Smooth muscle cell (in vitro differentiated cells): ENCODE measurements at regions not wholly inside any gene's neighbourhood (a gene's known extent, or its start where the extent isn't known, plus 50 kb on each side); places are given as distances from the start of the nearest gene placed in this dataset.

Source experiments
- DNase-seq: peaks from one replicate; lab custom pipeline; 2025; ENCODE audit not compliant: unreplicated experiment; lab: John Stamatoyannopoulos, UW
- H2AFZ ChIP-seq: fragments of 200-600 bp; sonication (generic); 2 replicates; pipeline ENCODE4 v1.6.0; 2016; ENCODE audit warnings: antibody characterized with exemption, low read depth, mild to moderate bottlenecking
- H3F3A ChIP-seq: fragments of 200-600 bp; sonication (generic); 2 replicates; pipeline ENCODE4 v1.6.0; 2017; ENCODE audit warnings: antibody characterized with exemption, low read depth
- H3K27ac ChIP-seq: fragments of 200-600 bp; sonication (generic); 2 replicates; pipeline ENCODE4 v1.5.1; 2016; ENCODE audit warnings: low read depth, mild to moderate bottlenecking
- H3K27me3 ChIP-seq: fragments of 200-600 bp; sonication (generic); 2 replicates; pipeline ENCODE4 v1.6.1; 2016; ENCODE audit warnings: low read depth, mild to moderate bottlenecking
- H3K36me3 ChIP-seq: fragments of 200-600 bp; sonication (generic); 2 replicates; pipeline ENCODE4 v1.5.1; 2016; ENCODE audit warnings: low read depth
- H3K4me1 ChIP-seq: fragments of 200-600 bp; sonication (generic); 2 replicates; pipeline ENCODE4 v1.5.1; 2016; ENCODE audit warnings: low read depth
- H3K4me2 ChIP-seq: fragments of 200-600 bp; sonication (generic); 2 replicates; pipeline ENCODE4 v1.6.0; 2016; ENCODE audit warnings: mild to moderate bottlenecking
- H3K4me3 ChIP-seq: fragments of 200-600 bp; sonication (generic); 2 replicates; pipeline ENCODE4 v1.5.1; 2016; ENCODE audit warnings: mild to moderate bottlenecking
- H3K79me2 ChIP-seq: fragments of 200-600 bp; sonication (generic); 2 replicates; pipeline ENCODE4 v1.6.0; 2016; ENCODE audit warnings: low read depth, mild to moderate bottlenecking
- H3K9ac ChIP-seq: fragments of 200-600 bp; sonication (generic); 2 replicates; pipeline ENCODE4 v1.6.0; 2016; ENCODE audit warnings: low read depth
- H3K9me3 ChIP-seq: fragments of 200-600 bp; sonication (generic); replicated peaks from 2 replicates; pipeline ENCODE4 v1.5.1; 2016; ENCODE audit warnings: low read depth
- H4K20me1 ChIP-seq: fragments of 200-600 bp; sonication (generic); 2 replicates; pipeline ENCODE4 v1.6.0; 2016; ENCODE audit warnings: low read depth
- WGBS: methylation state at CpG from one replicate; pipeline ENCODE4 v1.1.7; 2016; ENCODE audit warnings: low lambda C conversion rate; 5-methylcytosine and 5-hydroxymethylcytosine counted together
- TF ChIP-seq, protein P1 (sequence below): fragments of 200-600 bp; sonication (generic); IDR thresholded peaks from 2 replicates; pipeline ENCODE4 v1.5.1; 2017; ENCODE audit warnings: borderline replicate concordance, mild to moderate bottlenecking, antibody characterized with exemption; ENCODE audit not compliant: insufficient read depth, poor library complexity, severe bottlenecking

DNA sequence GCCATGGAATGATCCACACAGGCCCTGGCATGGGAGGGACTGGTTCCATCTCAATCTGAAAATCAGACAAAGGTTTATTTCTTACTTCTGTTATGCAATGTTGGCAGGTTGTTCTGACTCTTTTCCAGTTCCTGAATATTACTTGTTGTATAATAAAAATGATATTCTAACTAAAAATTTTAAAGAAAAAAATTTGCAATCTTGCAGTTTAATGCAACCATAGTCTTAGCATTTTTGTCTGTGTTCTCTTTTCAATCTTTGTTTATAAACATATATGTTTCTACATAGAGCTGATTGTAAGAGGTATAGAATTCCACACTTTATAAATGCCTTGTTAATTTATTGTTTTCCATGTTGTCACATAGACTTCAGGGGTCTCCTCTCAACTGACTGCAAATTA lies 143.4 kb downstream of the RPIA start:
- Histone ChIP-seq H2AFZ (no peak overlapping the region), H3K4me3 (no peak overlapping the region), H3K4me1 (no peaks in the 10 kb centered on the region), H3K36me3 (no peaks in the 10 kb centered on the region), H3K9ac (no peak overlapping the region), H3K27me3 (no peaks in the 10 kb centered on the region), H3K79me2 (no peaks in the 10 kb centered on the region), H3K27ac (no peak overlapping the region), H3K9me3 (peaks cover 21% of the 10 kb centered on the region), H3F3A (no peaks in the 10 kb centered on the region), H4K20me1 (no peaks in the 10 kb centered on the region), H3K4me2 (no peak overlapping the region)
- no peak for DNase-seq
- TF ChIP-seq, protein P1, sequence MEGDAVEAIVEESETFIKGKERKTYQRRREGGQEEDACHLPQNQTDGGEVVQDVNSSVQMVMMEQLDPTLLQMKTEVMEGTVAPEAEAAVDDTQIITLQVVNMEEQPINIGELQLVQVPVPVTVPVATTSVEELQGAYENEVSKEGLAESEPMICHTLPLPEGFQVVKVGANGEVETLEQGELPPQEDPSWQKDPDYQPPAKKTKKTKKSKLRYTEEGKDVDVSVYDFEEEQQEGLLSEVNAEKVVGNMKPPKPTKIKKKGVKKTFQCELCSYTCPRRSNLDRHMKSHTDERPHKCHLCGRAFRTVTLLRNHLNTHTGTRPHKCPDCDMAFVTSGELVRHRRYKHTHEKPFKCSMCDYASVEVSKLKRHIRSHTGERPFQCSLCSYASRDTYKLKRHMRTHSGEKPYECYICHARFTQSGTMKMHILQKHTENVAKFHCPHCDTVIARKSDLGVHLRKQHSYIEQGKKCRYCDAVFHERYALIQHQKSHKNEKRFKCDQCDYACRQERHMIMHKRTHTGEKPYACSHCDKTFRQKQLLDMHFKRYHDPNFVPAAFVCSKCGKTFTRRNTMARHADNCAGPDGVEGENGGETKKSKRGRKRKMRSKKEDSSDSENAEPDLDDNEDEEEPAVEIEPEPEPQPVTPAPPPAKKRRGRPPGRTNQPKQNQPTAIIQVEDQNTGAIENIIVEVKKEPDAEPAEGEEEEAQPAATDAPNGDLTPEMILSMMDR: no peak

- WGBS: 54% methylated on average over 2 of the region's 2 CpGs
- Histone ChIP-seq H2AFZ (no peak overlapping the region), H3K4me2 (no peak overlapping the region), H3F3A (no peaks in the 10 kb centered on the region), H4K20me1 (no peaks in the 10 kb centered on the region), H3K9me3 (peaks cover 16% of the 10 kb centered on the region), H3K79me2 (no peaks in the 10 kb centered on the region), H3K27me3 (no peaks in the 10 kb centered on the region), H3K4me3 (no peak overlapping the region), H3K36me3 (no peaks in the 10 kb centered on the region), H3K27ac (no peak overlapping the region), H3K9ac (no peak overlapping the region), H3K4me1 (no peaks in the 10 kb centered on the region)
- TF ChIP-seq, protein P1: no peak
- DNase-seq: no peak
Observed at GRCh38 chr2:88835726-88836125, 144.3 kb downstream of the RPIA start.

- no peaks in the 10 kb centered on the region for H3F3A ChIP-seq
- H3K27me3 ChIP-seq: no peaks in the 10 kb centered on the region
- no peak overlapping the region for H3K4me2 ChIP-seq
- H3K27ac ChIP-seq: no peak overlapping the region
- no peak overlapping the region for H3K4me3 ChIP-seq
- H3K9me3 ChIP-seq: peaks cover 16% of the 10 kb centered on the region
- H4K20me1 ChIP-seq: no peaks in the 10 kb centered on the region
- H3K4me1 ChIP-seq: no peaks in the 10 kb centered on the region
- no peak overlapping the region for H2AFZ ChIP-seq
- no peak for DNase-seq
- no peaks in the 10 kb centered on the region for H3K36me3 ChIP-seq
- TF ChIP-seq, protein P1: no peak
- no peak overlapping the region for H3K9ac ChIP-seq
- no peaks in the 10 kb centered on the region for H3K79me2 ChIP-seq
Observed at GRCh38 chr2:88836351-88836750, 144.9 kb downstream of the RPIA start.

DNA sequence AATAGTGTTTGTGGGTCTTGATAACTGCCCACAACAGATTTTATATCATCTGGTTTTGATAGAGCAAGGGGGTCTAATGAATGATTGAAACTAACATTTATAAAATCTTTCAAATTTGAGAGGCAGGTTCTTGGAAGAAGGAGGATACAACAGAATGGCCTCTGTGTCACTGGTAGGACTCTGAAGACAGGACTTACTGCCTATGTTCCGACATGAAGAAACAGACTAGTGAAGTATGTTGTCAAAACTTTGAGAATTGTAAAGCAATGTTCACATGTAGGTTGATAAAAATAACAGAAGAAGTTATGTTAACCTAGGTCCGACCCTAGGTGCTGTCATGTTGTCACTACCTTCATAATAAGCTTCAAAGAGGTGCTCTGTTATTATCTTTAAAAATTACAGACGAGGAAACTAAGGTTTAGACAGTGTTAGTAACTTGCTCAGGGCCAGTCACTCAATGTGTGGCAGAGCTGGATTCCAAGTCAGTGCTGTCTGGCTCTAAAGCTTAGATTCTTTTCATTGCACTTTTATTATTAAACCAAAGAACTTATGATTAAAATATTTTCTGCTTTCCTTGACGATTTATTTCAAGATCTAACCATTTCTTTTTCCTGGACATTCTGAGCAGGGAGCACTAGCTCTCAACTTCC lies 146.2 kb downstream of the RPIA start:
- no peak overlapping the region for H3K27ac ChIP-seq
- H2AFZ ChIP-seq: no peak overlapping the region
- H3K79me2 ChIP-seq: no peaks in the 10 kb centered on the region
- H4K20me1 ChIP-seq: no peaks in the 10 kb centered on the region
- H3K9me3 ChIP-seq: peaks cover 16% of the 10 kb centered on the region
- H3F3A ChIP-seq: no peaks in the 10 kb centered on the region
- TF ChIP-seq, protein P1: no peak
- no peaks in the 10 kb centered on the region for H3K36me3 ChIP-seq
- no peak overlapping the region for H3K9ac ChIP-seq
- no peaks in the 10 kb centered on the region for H3K4me1 ChIP-seq
- DNase-seq: no peak
- 43% methylated on average over 4 of the region's 4 CpGs for WGBS
- H3K27me3 ChIP-seq: no peaks in the 10 kb centered on the region
- no peak overlapping the region for H3K4me2 ChIP-seq
- no peak overlapping the region for H3K4me3 ChIP-seq
